ENCODE measurements at regions not wholly inside any gene's neighbourhood (a gene's known extent, or its start where the extent isn't known, plus 50 kb on each side); places are given as distances from the start of the nearest gene placed in this dataset.

DNA sequence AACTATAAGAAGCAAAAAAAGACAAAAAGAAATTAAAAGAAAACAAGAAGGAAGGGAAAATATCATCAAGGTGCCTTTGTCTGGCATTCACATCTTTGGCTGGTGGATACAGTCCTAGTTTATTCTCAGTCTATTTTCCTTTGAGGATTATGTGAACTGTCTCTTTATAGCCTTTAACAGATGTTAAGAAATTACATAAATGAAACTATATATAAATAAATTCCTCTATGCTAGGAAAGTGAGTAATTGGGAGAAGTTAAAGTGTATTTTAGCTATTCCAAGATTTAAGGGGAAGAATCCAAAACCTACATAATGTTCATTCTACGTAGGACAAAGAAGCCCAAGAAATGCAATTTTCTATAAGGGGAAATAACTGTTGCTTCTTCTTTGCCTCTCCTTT, 316.3 kb downstream of the ADAMTS20 start:
- TF ChIP-seq, protein P1, sequence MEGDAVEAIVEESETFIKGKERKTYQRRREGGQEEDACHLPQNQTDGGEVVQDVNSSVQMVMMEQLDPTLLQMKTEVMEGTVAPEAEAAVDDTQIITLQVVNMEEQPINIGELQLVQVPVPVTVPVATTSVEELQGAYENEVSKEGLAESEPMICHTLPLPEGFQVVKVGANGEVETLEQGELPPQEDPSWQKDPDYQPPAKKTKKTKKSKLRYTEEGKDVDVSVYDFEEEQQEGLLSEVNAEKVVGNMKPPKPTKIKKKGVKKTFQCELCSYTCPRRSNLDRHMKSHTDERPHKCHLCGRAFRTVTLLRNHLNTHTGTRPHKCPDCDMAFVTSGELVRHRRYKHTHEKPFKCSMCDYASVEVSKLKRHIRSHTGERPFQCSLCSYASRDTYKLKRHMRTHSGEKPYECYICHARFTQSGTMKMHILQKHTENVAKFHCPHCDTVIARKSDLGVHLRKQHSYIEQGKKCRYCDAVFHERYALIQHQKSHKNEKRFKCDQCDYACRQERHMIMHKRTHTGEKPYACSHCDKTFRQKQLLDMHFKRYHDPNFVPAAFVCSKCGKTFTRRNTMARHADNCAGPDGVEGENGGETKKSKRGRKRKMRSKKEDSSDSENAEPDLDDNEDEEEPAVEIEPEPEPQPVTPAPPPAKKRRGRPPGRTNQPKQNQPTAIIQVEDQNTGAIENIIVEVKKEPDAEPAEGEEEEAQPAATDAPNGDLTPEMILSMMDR (IDR thresholded peaks at IDR 0.05) = no peak
- TF ChIP-seq POLR2A (IDR thresholded peaks at IDR 0.05) = no peak
- no peak for TF ChIP-seq EP300 (IDR thresholded peaks at IDR 0.05)
